ENCODE measurements at regions not wholly inside any gene's neighbourhood (a gene's known extent, or its start where the extent isn't known, plus 50 kb on each side); places are given as distances from the start of the nearest gene placed in this dataset.
A peak's percentile ranks its signal among the peaks of the same experiment; 100 is the strongest.

DNA sequence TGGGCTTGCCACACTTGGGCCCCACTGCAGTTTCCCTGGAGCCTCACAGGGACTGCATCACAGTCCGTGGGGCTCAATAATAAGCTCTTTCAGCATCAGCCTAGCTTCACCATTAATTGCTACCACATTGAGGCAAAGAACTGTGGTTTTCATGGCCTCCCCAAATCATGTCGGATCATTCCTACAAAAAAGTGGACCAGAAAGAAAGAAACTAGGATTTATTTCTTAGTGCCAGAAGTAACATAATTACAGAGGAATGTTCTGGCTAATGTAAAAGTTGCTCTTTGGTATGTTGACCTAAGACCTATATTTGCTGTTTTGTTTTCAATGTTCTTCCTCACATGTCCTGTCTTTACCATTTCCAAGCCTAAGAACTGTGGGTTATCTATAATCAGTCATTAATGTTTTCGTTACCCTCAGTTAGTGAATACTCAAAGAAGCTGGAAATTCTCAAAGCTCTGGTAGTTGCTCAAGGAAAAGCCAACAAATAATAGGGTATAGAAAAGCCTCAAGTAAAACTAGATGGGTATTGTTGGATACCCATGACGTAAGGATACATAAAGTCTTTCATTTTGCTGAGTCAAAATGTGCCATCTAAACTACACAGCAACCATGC lies 173.9 kb downstream of the LTN1 start:
- peak overlapping the region in 1 of 2 donors; percentile 13 for H3K27ac ChIP-seq
- no peak for DNase-seq (ENCODE audit: low spot score)
- no peak for TF ChIP-seq CTCF (IDR thresholded peaks at IDR 0.05)
- H3K4me3 ChIP-seq: no peak overlapping the region

DNA sequence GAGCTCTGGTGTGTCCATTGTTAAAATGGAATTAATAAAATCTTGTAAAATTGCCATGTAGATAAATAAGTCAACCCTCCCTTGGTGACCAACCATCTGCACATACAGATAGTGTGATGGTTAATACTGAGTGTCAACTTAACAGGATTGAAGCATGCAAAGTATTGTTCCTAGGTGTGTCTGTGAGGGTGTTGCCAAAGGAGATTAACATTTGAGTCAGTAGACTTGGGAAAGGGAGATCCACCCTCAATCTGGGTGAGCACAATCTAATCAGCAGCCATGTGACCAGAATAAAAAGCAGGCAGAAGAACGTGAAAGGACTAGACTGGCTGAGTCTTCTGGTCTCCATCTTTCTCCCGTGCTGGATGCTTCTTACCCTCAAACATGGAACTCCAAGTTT lies 174.8 kb downstream of the LTN1 start:
- DNase-seq (ENCODE audit: low spot score): no peak
- no peak overlapping the region for H3K4me3 ChIP-seq
- TF ChIP-seq CTCF (IDR thresholded peaks at IDR 0.05): no peak
- H3K27ac ChIP-seq: no peak overlapping the region

DNA sequence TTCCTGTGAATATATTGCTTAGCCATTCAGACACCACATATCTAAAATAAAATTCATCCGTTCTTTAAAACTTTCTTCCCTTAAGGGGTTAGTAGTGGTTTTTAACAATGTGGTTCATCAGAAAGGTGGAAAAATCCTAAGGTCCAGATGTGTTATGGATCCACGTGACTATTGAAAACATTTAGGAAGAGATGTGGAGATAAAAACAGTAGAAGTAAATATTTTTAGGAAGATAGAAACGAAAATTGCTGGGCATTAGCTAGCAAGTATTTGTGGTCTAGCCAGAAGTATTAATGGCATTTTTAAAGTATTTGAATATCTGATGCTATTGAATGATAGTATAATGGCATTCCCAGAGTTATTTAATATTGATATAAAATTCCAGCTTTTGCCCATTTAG lies 180.8 kb downstream of the LTN1 start:
- DNase-seq (ENCODE audit: low spot score): no peak
- H3K27ac ChIP-seq: no peak overlapping the region
- TF ChIP-seq CTCF (IDR thresholded peaks at IDR 0.05): no peak
- H3K4me3 ChIP-seq: no peak overlapping the region

DNA sequence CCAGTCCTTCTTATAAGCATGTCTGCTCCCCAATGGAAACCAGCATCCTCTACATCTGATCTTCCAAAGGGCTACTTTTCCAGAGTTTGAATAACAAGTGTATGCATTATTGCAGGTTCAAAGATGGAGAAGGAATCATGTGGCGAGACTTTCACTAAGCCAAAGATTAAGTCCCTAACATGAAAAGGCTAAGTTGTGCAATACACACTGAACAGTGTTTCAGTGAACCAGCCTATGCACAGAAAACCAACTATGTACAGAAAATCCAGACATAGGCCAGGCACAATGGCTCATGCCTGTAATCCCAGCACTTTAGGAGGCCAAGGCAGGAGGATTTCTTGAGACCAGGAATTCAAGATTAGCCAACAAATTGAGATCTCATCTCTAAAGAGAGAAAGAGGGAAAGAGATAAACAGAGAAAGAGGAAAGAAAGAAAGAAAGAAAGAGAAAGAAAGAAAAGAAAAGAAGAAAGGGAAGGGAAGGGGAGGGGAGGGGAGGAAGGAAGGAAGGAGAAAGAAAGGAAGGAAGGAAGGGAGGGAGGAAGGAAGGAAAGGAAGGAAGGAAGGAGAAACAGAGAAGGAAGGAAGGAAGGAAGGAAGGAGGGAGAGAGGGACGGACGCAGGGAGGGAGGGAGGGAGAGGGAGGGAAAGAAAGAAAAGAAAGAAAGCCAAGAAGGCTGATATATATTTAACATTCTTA lies 181.7 kb downstream of the LTN1 start:
- no peak overlapping the region for H3K4me3 ChIP-seq
- TF ChIP-seq CTCF (IDR thresholded peaks at IDR 0.05): no peak
- H3K27ac ChIP-seq: no peak overlapping the region
- no peak for DNase-seq (ENCODE audit: low spot score)

- H3K4me3 ChIP-seq: no peak overlapping the region
- H3K27ac ChIP-seq: peak overlapping the region; percentile 83 to 84
- DNase-seq (ENCODE audit: low spot score): no peak
- TF ChIP-seq CTCF (IDR thresholded peaks at IDR 0.05): no peak
These were observed 186.8 kb downstream of the LTN1 start for GRCh38 chr21:28805885-28806284.

DNA sequence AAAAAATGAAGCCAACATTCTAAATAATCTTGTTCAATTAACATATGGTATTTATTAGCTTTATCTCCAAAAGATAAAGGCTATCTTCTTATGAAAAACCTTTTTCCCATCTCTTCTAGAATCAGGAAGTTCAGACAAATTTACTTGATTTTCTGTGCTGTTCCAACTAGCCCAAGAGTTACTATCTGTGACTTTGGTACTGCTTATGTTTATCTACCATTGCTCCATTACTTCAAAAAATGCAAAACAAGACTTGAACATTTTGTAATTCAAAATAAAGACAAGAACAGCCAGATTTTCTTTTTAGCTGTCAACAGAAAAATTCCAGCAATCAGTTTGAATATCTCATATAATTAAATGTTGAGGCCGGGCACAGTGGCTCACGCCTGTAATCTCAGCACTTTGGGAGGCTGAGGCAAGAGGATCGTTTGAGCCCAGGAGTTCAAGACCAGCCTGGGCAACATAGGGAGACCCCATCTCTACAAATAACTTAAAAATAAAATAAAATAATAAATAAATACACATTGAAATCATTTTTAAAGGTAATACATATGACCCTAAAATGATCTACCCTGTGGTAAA lies 188.5 kb downstream of the LTN1 start:
- Histone ChIP-seq H3K27ac (peak overlapping the region; percentile 83 to 84), H3K4me3 (peak overlapping the region; percentile 44)
- TF ChIP-seq CTCF (IDR thresholded peaks at IDR 0.05): no peak
- no peak for DNase-seq (ENCODE audit: low spot score)

GRCh38 chr21:28801906-28802305 lies 190.8 kb downstream of the LTN1 start:
- H3K4me3 ChIP-seq: no peak overlapping the region
- H3K27ac ChIP-seq: no peak overlapping the region
- no peak for DNase-seq (ENCODE audit: low spot score)
- TF ChIP-seq CTCF (IDR thresholded peaks at IDR 0.05): no peak

Measured in coronary artery (tissue), 2 donors.